ENCODE measurements at regions not wholly inside any gene's neighbourhood (a gene's known extent, or its start where the extent isn't known, plus 50 kb on each side); places are given as distances from the start of the nearest gene placed in this dataset.

DNA sequence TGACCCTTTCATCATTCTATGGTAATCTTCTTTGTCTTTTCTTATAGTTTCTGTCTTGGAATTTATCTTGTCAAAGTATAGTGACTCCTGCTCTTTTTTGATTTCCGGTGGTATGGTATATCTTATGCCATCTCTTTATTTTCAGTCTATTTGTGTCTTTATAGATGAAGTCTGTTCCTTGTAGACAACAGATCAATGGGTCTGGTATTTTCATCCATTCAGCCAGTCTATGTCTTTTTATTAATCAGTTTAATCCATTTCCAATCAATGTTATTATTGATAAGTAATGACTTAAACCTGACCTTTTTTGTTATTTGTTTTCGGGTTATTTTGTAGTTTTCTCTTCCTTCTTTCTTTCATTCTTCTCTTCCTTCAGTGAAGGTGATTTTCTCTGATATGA lies 495.9 kb upstream of the PCDH9 start:
- Histone ChIP-seq H3K4me3 (ENCODE audit: low read depth, low read length) (no peak overlapping the region), H3K9me3 (no peaks in the 10 kb centered on the region), H3K4me1 (no peaks in the 10 kb centered on the region), H3K27me3 (no peaks in the 10 kb centered on the region), H3K36me3 (no peaks in the 10 kb centered on the region)
- TF ChIP-seq, protein P1, sequence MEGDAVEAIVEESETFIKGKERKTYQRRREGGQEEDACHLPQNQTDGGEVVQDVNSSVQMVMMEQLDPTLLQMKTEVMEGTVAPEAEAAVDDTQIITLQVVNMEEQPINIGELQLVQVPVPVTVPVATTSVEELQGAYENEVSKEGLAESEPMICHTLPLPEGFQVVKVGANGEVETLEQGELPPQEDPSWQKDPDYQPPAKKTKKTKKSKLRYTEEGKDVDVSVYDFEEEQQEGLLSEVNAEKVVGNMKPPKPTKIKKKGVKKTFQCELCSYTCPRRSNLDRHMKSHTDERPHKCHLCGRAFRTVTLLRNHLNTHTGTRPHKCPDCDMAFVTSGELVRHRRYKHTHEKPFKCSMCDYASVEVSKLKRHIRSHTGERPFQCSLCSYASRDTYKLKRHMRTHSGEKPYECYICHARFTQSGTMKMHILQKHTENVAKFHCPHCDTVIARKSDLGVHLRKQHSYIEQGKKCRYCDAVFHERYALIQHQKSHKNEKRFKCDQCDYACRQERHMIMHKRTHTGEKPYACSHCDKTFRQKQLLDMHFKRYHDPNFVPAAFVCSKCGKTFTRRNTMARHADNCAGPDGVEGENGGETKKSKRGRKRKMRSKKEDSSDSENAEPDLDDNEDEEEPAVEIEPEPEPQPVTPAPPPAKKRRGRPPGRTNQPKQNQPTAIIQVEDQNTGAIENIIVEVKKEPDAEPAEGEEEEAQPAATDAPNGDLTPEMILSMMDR (IDR thresholded peaks at IDR 0.05; ENCODE audit: low read depth, low read length), result no peak
- DNase-seq, result no peak

DNA sequence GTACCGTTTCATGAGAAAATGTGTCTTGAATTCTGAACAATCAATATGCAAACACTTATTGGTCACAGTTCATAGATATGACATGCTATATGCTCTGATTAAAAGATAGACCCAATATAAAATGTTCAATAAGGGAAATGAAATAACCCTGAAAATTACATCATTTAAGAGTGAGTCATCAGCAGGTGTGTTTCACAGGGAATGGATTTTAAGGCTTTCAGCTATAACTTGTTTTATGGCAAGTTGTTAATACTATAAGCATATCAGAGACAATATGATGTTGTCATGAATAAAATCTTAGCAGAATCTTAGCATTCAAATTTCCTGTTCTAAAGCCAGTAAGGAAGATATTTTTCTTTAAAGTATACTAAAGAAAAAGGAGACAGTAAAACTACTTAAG lies 483.4 kb upstream of the PCDH9 start:
- no peaks in the 10 kb centered on the region for H3K27me3 ChIP-seq
- no peaks in the 10 kb centered on the region for H3K9me3 ChIP-seq
- no peak for DNase-seq
- H3K4me1 ChIP-seq, result no peaks in the 10 kb centered on the region
- no peaks in the 10 kb centered on the region for H3K36me3 ChIP-seq
- TF ChIP-seq, protein P1 (IDR thresholded peaks at IDR 0.05; ENCODE audit: low read depth, low read length), result no peak
- H3K4me3 ChIP-seq (ENCODE audit: low read depth, low read length), result no peak overlapping the region

DNA sequence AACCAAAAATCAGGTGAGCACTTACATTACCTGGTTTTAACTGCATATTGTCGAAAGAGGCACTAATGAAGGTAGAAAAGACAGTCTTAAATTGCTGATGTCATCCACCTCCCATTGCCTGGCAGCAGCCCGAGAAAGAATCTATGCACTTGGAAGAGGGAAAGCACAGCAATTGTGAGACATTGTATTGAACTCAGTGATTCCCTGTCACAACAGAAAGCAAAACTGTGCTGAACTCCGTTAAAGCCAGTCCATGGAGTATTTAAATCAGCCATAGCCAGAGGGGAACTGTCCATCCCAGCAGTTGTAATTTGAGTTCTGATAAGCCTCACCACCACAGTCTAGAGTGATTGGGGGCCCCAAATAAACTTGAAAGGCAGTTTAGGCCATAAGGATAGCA lies 466.6 kb upstream of the PCDH9 start:
- no peaks in the 10 kb centered on the region for H3K36me3 ChIP-seq
- no peak overlapping the region for H3K4me3 ChIP-seq (ENCODE audit: low read depth, low read length)
- no peaks in the 10 kb centered on the region for H3K4me1 ChIP-seq
- TF ChIP-seq, protein P1 (IDR thresholded peaks at IDR 0.05; ENCODE audit: low read depth, low read length), result no peak
- no peaks in the 10 kb centered on the region for H3K9me3 ChIP-seq
- no peak for DNase-seq
- H3K27me3 ChIP-seq, result no peaks in the 10 kb centered on the region

DNA sequence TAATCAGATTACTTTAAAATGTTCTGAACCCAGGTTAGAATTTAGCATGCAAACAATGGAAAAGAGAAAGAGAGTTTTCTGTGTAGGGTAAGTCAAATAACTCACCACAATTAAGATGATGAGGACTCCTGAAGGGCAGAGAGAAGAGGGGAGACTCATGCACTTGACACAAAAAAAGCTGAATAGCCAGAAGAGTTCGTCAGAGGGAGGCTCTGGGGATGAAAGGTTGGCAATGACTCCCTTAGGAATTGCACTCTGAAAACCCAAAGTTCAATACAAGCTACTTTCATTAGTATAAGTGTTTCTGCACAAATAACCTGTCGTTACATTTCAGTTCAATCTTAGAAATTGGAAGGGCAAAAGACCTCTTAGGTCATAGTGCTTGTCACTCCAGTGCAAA lies 434.4 kb upstream of the PCDH9 start:
- Histone ChIP-seq H3K4me3 (ENCODE audit: low read depth, low read length) (no peak overlapping the region), H3K27me3 (no peaks in the 10 kb centered on the region), H3K4me1 (no peaks in the 10 kb centered on the region), H3K9me3 (no peaks in the 10 kb centered on the region), H3K36me3 (no peaks in the 10 kb centered on the region)
- TF ChIP-seq, protein P1 (IDR thresholded peaks at IDR 0.05; ENCODE audit: low read depth, low read length), result no peak
- DNase-seq, result no peak

DNA sequence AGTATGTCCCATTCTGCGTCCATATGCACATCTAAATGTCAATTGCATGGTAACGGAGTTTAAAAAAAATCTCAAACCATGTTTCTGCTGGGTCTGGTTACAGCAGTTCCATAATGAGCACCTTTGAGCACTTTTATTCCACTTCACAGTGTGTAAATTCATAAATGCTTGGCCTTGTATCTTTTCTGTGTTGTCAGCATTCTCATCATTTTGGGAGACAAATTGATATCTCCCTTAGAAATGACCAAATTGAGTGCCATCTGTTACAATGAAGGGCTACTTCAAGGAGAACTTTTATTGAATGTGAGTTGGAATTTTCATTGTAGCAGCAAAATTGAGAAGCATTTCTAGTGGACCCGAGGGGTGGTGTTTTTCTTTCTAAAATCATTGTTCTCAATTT lies 432.9 kb upstream of the PCDH9 start:
- no peaks in the 10 kb centered on the region for H3K4me1 ChIP-seq
- no peaks in the 10 kb centered on the region for H3K9me3 ChIP-seq
- no peaks in the 10 kb centered on the region for H3K36me3 ChIP-seq
- TF ChIP-seq, protein P1 (IDR thresholded peaks at IDR 0.05; ENCODE audit: low read depth, low read length), result no peak
- no peak for DNase-seq
- no peak overlapping the region for H3K4me3 ChIP-seq (ENCODE audit: low read depth, low read length)
- H3K27me3 ChIP-seq, result no peaks in the 10 kb centered on the region

DNA sequence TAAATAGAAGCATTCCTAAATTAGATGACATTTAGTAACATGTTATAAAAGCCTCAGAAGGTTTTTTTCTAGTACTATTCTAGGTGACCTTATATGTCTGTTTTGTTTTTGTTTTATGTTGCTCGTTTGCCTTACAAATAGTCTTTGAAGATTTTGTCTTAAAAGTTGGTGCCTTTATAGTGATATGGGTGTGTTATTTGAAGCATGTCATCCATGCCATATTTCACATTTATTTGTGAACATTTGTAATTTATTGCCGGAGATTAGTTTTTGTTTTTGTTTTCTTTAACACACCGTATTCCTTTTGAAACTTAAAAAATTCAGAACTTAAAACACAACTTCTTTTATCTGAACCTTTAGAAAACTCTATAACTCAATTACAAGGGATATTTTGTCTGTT lies 422.8 kb upstream of the PCDH9 start:
- TF ChIP-seq, protein P1 (IDR thresholded peaks at IDR 0.05; ENCODE audit: low read depth, low read length), result no peak
- no peak for DNase-seq
- Histone ChIP-seq H3K9me3 (no peaks in the 10 kb centered on the region), H3K4me1 (no peaks in the 10 kb centered on the region), H3K27me3 (no peaks in the 10 kb centered on the region), H3K36me3 (no peaks in the 10 kb centered on the region), H3K4me3 (ENCODE audit: low read depth, low read length) (no peak overlapping the region)
